Erythroblast (primary cell): ENCODE measurements at regions not wholly inside any gene's neighbourhood (a gene's known extent, or its start where the extent isn't known, plus 50 kb on each side); places are given as distances from the start of the nearest gene placed in this dataset.

Source experiments
- GATA1 ChIP-seq: IDR thresholded peaks from 2 replicates; pipeline ENCODE4 v1.6.1; 2011; ENCODE audit warnings: low read depth, mild to moderate bottlenecking, control low read depth, low read length, moderate library complexity
- POLR2A ChIP-seq: IDR thresholded peaks from 2 replicates; pipeline ENCODE4 v1.6.1; 2011; ENCODE audit warnings: mild to moderate bottlenecking, low read length

GRCh38 chr4:4677556-4678522 is 136.0 kb upstream of the STX18 start:
- TF ChIP-seq POLR2A (no peak), GATA1 (no peak)
